ENCODE measurements at regions not wholly inside any gene's neighbourhood (a gene's known extent, or its start where the extent isn't known, plus 50 kb on each side); places are given as distances from the start of the nearest gene placed in this dataset.

- H3K36me3 ChIP-seq (ENCODE audit: control insufficient read depth, insufficient read depth, low read length, severe bottlenecking), result no peaks in the 10 kb centered on the region
- peak overlapping the region; percentile 30 for H3K9ac ChIP-seq (ENCODE audit: low read length)
- H3K4me1 ChIP-seq (ENCODE audit: control insufficient read depth, insufficient read depth, low read length), result peaks cover 48% of the 10 kb centered on the region
- DNase-seq (ENCODE audit: low read depth), result peak; percentile 56
- H3K9me3 ChIP-seq (ENCODE audit: control insufficient read depth, low read length), result no peaks in the 10 kb centered on the region
- H3K4me3 ChIP-seq (ENCODE audit: low read length), result no peak overlapping the region
- no peaks in the 10 kb centered on the region for H3K27me3 ChIP-seq (replicated peaks; ENCODE audit: control insufficient read depth, insufficient read depth, low read length)
These were observed 85.8 kb upstream of the ZNF648 start for GRCh38 chr1:182147136-182147820.

GRCh38 chr1:182146286-182146685, 84.8 kb upstream of the ZNF648 start:
- H3K9ac ChIP-seq (ENCODE audit: low read length), result no peak overlapping the region

DNA sequence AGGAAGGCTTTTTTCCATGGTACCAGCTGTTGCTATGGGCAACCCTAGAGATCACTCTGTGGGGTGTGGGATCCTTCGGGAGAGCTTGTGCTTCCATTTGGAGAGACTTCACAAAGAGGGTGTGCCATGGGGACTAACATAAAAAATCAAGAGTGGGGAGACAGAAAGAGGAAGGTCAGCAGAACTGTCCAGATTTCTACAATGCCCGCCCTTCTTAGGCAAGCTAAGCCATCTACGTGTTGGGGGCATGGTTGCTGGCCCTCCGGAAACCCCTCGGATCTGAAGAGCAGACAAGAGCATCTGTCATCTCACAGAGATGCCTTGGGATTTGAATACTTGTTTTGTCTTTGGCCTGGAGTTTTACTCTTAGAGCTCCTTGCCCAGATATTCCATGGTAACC, 83.9 kb upstream of the ZNF648 start:
- Histone ChIP-seq H3K9ac (ENCODE audit: low read length) (peak overlapping the region; percentile 89), H3K27me3 (replicated peaks; ENCODE audit: control insufficient read depth, insufficient read depth, low read length) (no peaks in the 10 kb centered on the region), H3K9me3 (ENCODE audit: control insufficient read depth, low read length) (no peaks in the 10 kb centered on the region), H3K36me3 (ENCODE audit: control insufficient read depth, insufficient read depth, low read length, severe bottlenecking) (no peaks in the 10 kb centered on the region), H3K4me1 (ENCODE audit: control insufficient read depth, insufficient read depth, low read length) (peaks cover 48% of the 10 kb centered on the region), H3K4me3 (ENCODE audit: low read length) (peak overlapping the region; percentile 41)
- no peak for DNase-seq (ENCODE audit: low read depth)

More at GRCh38 chr1:182146286-182146685, 84.8 kb upstream of the ZNF648 start:
- Histone ChIP-seq H3K27me3 (replicated peaks; ENCODE audit: control insufficient read depth, insufficient read depth, low read length) (no peaks in the 10 kb centered on the region), H3K4me3 (ENCODE audit: low read length) (no peak overlapping the region), H3K4me1 (ENCODE audit: control insufficient read depth, insufficient read depth, low read length) (peaks cover 48% of the 10 kb centered on the region), H3K36me3 (ENCODE audit: control insufficient read depth, insufficient read depth, low read length, severe bottlenecking) (no peaks in the 10 kb centered on the region), H3K9me3 (ENCODE audit: control insufficient read depth, low read length) (no peaks in the 10 kb centered on the region)
- DNase-seq (ENCODE audit: low read depth), result no peak

- no peaks in the 10 kb centered on the region for H3K27me3 ChIP-seq (replicated peaks; ENCODE audit: control insufficient read depth, insufficient read depth, low read length)
- peaks cover 47% of the 10 kb centered on the region for H3K4me1 ChIP-seq (ENCODE audit: control insufficient read depth, insufficient read depth, low read length)
- H3K36me3 ChIP-seq (ENCODE audit: control insufficient read depth, insufficient read depth, low read length, severe bottlenecking), result no peaks in the 10 kb centered on the region
- no peak for DNase-seq (ENCODE audit: low read depth)
- peak overlapping the region; percentile 89 for H3K9ac ChIP-seq (ENCODE audit: low read length)
- peak overlapping the region; percentile 41 for H3K4me3 ChIP-seq (ENCODE audit: low read length)
- no peaks in the 10 kb centered on the region for H3K9me3 ChIP-seq (ENCODE audit: control insufficient read depth, low read length)
These were observed 83.1 kb upstream of the ZNF648 start for GRCh38 chr1:182144646-182145030.

DNA sequence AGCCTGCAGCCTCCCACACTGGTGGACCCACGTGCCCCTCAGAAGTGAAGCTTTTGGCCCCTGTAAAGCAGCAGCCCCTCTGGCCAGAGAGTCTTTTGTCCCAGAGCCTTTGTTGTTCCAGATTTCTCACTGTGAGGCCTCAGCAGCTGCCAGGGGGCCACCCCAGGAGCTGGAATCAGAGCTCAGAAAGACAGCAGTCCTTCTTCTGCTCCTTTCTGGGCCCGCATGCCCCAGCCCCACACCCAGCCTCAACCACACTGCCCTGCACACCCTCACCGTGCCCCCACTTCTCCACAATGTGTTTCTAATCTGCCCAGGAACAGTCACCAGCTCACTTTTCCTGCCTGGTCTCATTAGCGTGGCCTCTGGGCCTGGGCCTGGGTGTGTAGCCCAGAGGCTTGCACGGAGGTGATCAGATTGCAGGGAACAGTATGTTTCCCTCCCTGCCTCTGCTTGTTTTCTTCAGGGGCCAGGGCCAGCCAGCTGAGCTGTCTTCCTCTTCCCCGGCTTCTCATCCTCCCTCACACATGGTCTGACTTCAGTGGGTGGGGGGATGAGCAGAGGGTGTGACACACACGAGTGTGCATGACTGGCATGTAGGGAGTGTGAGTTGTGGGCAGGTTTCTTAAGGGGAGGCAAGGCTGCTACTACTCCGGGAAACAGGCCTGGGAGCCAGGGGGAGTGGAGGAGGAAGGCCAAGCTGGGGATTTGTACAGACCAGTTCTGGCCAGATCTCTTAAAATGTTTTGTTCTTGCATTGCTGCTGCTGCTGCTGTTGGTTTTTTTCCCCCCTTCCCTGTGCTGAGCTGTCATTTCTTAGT, 82.5 kb upstream of the ZNF648 start:
- no peaks in the 10 kb centered on the region for H3K9me3 ChIP-seq (ENCODE audit: control insufficient read depth, low read length)
- no peak overlapping the region for H3K4me3 ChIP-seq (ENCODE audit: low read length)
- no peaks in the 10 kb centered on the region for H3K36me3 ChIP-seq (ENCODE audit: control insufficient read depth, insufficient read depth, low read length, severe bottlenecking)
- H3K9ac ChIP-seq (ENCODE audit: low read length), result peak overlapping the region; percentile 89
- peaks cover 44% of the 10 kb centered on the region for H3K4me1 ChIP-seq (ENCODE audit: control insufficient read depth, insufficient read depth, low read length)
- no peaks in the 10 kb centered on the region for H3K27me3 ChIP-seq (replicated peaks; ENCODE audit: control insufficient read depth, insufficient read depth, low read length)
- DNase-seq (ENCODE audit: low read depth), result peak; percentile 97

DNA sequence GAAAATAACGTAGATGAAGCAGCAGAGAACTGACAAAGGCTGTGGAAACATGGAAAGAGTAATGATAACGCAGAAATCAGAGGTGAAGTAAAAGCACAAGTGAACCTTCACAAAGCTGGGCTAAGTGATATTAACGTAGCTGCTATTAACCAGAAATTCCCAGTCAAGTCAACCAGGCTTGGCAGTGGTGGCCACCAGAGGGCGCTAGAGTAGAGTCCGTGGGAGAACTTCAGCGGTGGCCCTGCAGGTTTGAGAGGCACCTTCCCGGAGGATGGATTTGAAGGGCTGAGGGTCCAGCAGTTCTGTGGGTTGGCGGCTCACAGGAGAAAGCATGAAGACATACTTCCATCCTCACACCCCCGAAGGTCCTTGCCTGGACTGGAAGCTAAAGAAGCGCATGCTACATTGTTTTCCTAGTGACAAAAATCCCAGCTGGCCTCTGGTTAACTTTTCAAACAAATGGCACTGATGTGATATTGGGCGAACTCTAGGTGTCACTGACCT, 81.7 kb upstream of the ZNF648 start:
- no peaks in the 10 kb centered on the region for H3K27me3 ChIP-seq (replicated peaks; ENCODE audit: control insufficient read depth, insufficient read depth, low read length)
- no peaks in the 10 kb centered on the region for H3K36me3 ChIP-seq (ENCODE audit: control insufficient read depth, insufficient read depth, low read length, severe bottlenecking)
- peak overlapping the region; percentile 89 for H3K9ac ChIP-seq (ENCODE audit: low read length)
- peaks cover 44% of the 10 kb centered on the region for H3K4me1 ChIP-seq (ENCODE audit: control insufficient read depth, insufficient read depth, low read length)
- no peak overlapping the region for H3K4me3 ChIP-seq (ENCODE audit: low read length)
- DNase-seq (ENCODE audit: low read depth), result peak; percentile 97
- H3K9me3 ChIP-seq (ENCODE audit: control insufficient read depth, low read length), result no peaks in the 10 kb centered on the region

GRCh38 chr1:182142621-182143020, 81.1 kb upstream of the ZNF648 start:
- no peaks in the 10 kb centered on the region for H3K9me3 ChIP-seq (ENCODE audit: control insufficient read depth, low read length)
- no peak overlapping the region for H3K4me3 ChIP-seq (ENCODE audit: low read length)
- H3K27me3 ChIP-seq (replicated peaks; ENCODE audit: control insufficient read depth, insufficient read depth, low read length), result no peaks in the 10 kb centered on the region
- H3K9ac ChIP-seq (ENCODE audit: low read length), result peak overlapping the region; percentile 89
- no peaks in the 10 kb centered on the region for H3K36me3 ChIP-seq (ENCODE audit: control insufficient read depth, insufficient read depth, low read length, severe bottlenecking)
- peaks cover 40% of the 10 kb centered on the region for H3K4me1 ChIP-seq (ENCODE audit: control insufficient read depth, insufficient read depth, low read length)
- DNase-seq (ENCODE audit: low read depth), result no peak

DNA sequence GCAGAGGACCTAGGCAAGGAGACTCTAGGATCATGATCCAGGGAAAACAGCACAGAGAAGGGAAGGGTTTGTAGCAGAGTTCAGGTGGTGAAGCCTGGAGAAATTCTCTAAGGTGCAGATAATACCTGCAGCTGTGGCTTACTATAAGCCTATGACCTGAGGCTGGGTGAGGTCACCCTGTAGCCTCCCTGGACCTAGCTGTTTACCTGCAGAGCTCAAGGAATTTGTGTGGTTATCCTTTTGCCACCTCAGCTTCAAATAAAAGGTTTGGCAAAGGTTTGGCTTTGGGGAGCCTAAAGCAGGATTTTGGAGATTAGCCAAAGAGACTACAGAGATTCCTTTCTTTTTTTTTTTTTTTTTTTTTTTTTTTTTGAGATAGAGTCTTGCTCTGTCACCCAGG, 79.5 kb upstream of the ZNF648 start:
- Histone ChIP-seq H3K4me3 (ENCODE audit: low read length) (no peak overlapping the region), H3K27me3 (replicated peaks; ENCODE audit: control insufficient read depth, insufficient read depth, low read length) (no peaks in the 10 kb centered on the region), H3K9me3 (ENCODE audit: control insufficient read depth, low read length) (no peaks in the 10 kb centered on the region), H3K36me3 (ENCODE audit: control insufficient read depth, insufficient read depth, low read length, severe bottlenecking) (no peaks in the 10 kb centered on the region), H3K4me1 (ENCODE audit: control insufficient read depth, insufficient read depth, low read length) (peaks cover 33% of the 10 kb centered on the region), H3K9ac (ENCODE audit: low read length) (no peak overlapping the region)
- no peak for DNase-seq (ENCODE audit: low read depth)

DNA sequence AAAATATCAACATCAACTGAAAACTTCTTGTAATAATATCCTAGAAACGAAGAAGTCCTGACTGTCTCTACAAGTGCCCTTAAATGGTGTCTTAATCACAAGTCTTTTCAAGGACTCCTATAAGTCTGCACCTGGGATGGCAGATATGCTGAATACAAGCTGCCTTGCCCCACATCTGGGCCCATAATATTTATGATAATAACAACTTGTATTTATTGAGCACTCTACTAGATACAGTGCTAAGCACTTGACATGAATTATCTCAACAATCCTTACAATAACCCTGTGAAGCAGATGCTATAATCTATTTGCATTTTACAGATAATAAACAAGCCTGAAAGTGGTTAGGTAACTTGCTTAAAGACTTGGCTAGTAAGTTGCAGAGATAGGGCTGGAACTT, 78.0 kb upstream of the ZNF648 start:
- Histone ChIP-seq H3K27me3 (replicated peaks; ENCODE audit: control insufficient read depth, insufficient read depth, low read length) (no peaks in the 10 kb centered on the region), H3K4me3 (ENCODE audit: low read length) (no peak overlapping the region), H3K36me3 (ENCODE audit: control insufficient read depth, insufficient read depth, low read length, severe bottlenecking) (no peaks in the 10 kb centered on the region), H3K9ac (ENCODE audit: low read length) (no peak overlapping the region), H3K9me3 (ENCODE audit: control insufficient read depth, low read length) (no peaks in the 10 kb centered on the region), H3K4me1 (ENCODE audit: control insufficient read depth, insufficient read depth, low read length) (peaks cover 18% of the 10 kb centered on the region)
- DNase-seq (ENCODE audit: low read depth), result no peak

DNA sequence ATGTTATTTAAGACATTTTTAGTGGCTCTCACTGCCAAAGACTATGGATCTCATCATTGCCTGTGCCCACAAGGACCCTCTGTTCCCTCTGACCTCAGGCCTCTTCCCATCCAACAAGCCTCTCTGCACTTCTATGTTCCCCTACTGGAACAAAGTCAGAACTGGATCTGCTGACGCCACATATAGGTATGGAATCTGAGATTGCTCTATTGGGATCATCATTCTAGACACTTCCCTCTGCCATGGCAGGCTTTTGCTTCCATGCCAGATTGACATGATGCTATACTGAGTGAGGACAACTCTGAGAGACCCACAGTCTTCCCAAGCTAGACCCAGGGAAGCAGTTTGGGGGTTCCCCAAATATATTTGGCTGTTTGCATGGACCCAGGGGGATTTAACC, 76.0 kb upstream of the ZNF648 start:
- Histone ChIP-seq H3K4me1 (ENCODE audit: control insufficient read depth, insufficient read depth, low read length) (peaks cover 10% of the 10 kb centered on the region), H3K36me3 (ENCODE audit: control insufficient read depth, insufficient read depth, low read length, severe bottlenecking) (no peaks in the 10 kb centered on the region), H3K27me3 (replicated peaks; ENCODE audit: control insufficient read depth, insufficient read depth, low read length) (no peaks in the 10 kb centered on the region), H3K4me3 (ENCODE audit: low read length) (no peak overlapping the region), H3K9ac (ENCODE audit: low read length) (no peak overlapping the region), H3K9me3 (ENCODE audit: control insufficient read depth, low read length) (peaks cover 7% of the 10 kb centered on the region)
- no peak for DNase-seq (ENCODE audit: low read depth)

DNA sequence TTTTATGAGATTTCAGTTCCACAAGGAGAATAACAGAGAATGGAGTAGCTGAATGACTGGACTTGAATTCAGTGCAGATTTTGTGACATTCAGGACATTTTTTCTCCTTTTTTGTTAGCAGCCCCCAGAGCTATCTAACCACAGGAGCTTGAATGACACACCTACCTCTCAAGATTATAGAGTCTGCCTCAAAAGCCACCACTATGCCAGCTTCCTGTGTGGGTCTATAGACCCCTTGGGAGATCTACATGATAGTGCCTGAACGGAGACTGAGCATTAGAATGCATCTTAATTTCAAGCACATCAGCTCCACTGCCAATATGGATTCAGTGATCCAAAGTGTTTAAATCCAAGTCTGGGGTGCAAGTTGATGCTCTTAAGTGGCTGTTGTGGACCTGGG, 74.4 kb upstream of the ZNF648 start:
- peaks cover 7% of the 10 kb centered on the region for H3K9me3 ChIP-seq (ENCODE audit: control insufficient read depth, low read length)
- peaks cover 12% of the 10 kb centered on the region for H3K4me1 ChIP-seq (ENCODE audit: control insufficient read depth, insufficient read depth, low read length)
- H3K9ac ChIP-seq (ENCODE audit: low read length), result no peak overlapping the region
- no peaks in the 10 kb centered on the region for H3K27me3 ChIP-seq (replicated peaks; ENCODE audit: control insufficient read depth, insufficient read depth, low read length)
- no peaks in the 10 kb centered on the region for H3K36me3 ChIP-seq (ENCODE audit: control insufficient read depth, insufficient read depth, low read length, severe bottlenecking)
- no peak for DNase-seq (ENCODE audit: low read depth)
- H3K4me3 ChIP-seq (ENCODE audit: low read length), result no peak overlapping the region

Data from adipocyte (in vitro differentiated cells).